A549 (cell line): ENCODE measurements at regions not wholly inside any gene's neighbourhood (a gene's known extent, or its start where the extent isn't known, plus 50 kb on each side); places are given as distances from the start of the nearest gene placed in this dataset.

Experiments used
- CTCF ChIP-seq: fragments of >200 bp; sonication (Bioruptor Twin); formaldehyde crosslinking; IDR thresholded peaks from 3 replicates; pipeline ENCODE4 v1.5.1; 2016
- EP300 ChIP-seq, 2 experiments: fragments of >200 bp; sonication (Bioruptor Twin); formaldehyde crosslinking; IDR thresholded peaks; 2 replicates in 1 of 2; 3 replicates in 1 of 2; pipeline ENCODE4 v1.6.1; 2016 to 2017
- KDM5A ChIP-seq: fragments of 200-600 bp; sonication (generic); IDR thresholded peaks from 2 replicates; pipeline ENCODE4 v1.6.1; 2016; ENCODE audit warnings: antibody characterized with exemption, mild to moderate bottlenecking
- REST ChIP-seq: fragments of 200-600 bp; sonication (generic); IDR thresholded peaks from 2 replicates; pipeline ENCODE4 v1.6.1; 2016; ENCODE audit warnings: antibody characterized with exemption, mild to moderate bottlenecking, moderate library complexity

GRCh38 chr14:49187799-49188198, 398.4 kb downstream of the RPS29 start:
- no peak for TF ChIP-seq CTCF
- TF ChIP-seq EP300 (IDR thresholded peaks at IDR 0.05): no peak
- TF ChIP-seq KDM5A: no peak
- no peak for TF ChIP-seq REST
